Coronary artery (tissue), 2 donors: ENCODE measurements at regions not wholly inside any gene's neighbourhood (a gene's known extent, or its start where the extent isn't known, plus 50 kb on each side); places are given as distances from the start of the nearest gene placed in this dataset.

Experiments
- DNase-seq: peaks from one replicate; pipeline ENCODE4 v3.0.0-alpha.2; 2017; ENCODE audit warnings: low spot score
- H3K27ac ChIP-seq, 2 donors: fragments of 200-600 bp; sonication (generic); one replicate each; pipeline ENCODE4 v1.5.1; 2016 to 2019
- H3K4me3 ChIP-seq: fragments of 200-600 bp; sonication (generic); 2 replicates; pipeline ENCODE4 v1.5.1; 2016; ENCODE audit warnings: mild to moderate bottlenecking, moderate library complexity
- CTCF ChIP-seq: fragments of 200-600 bp; sonication (generic); IDR thresholded peaks from one replicate; pipeline ENCODE4 v1.5.1; 2019; ENCODE audit warnings: antibody characterized with exemption

- DNase-seq: no peak
- no peak for TF ChIP-seq CTCF
- H3K4me3 ChIP-seq: no peak overlapping the region
- H3K27ac ChIP-seq: no peak overlapping the region
These were observed 271.4 kb upstream of the C11orf87 start for GRCh38 chr11:109150581-109150980.

DNA sequence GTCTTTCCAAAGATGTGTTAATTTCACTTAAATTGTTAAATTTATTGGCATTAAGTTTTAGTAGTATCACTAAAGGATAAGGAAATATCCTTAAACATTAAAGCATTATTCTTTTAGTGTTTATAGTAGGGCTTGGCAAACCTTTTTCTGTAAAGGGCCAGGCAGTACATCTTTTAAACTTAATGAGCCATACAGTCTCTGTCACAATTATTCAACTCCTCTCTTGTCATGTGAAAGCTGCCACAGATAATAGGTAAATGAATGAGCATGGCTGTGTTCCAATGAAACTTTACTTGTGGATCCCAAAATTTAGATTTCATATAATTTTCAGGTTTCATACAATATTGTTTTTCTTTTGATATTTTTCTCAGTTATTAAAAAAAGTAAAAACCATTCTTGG, 268.2 kb upstream of the C11orf87 start:
- TF ChIP-seq CTCF: no peak

GRCh38 chr11:109155291-109155690, 266.7 kb upstream of the C11orf87 start:
- DNase-seq: no peak
- Histone ChIP-seq H3K4me3 (no peak overlapping the region), H3K27ac (no peak overlapping the region)
- TF ChIP-seq CTCF: no peak

More for the DNA sequence above, 268.2 kb upstream of the C11orf87 start:
- Histone ChIP-seq H3K27ac (no peak overlapping the region), H3K4me3 (no peak overlapping the region)
- no peak for DNase-seq

GRCh38 chr11:109165035-109165434, 257.0 kb upstream of the C11orf87 start:
- Histone ChIP-seq H3K4me3 (no peak overlapping the region), H3K27ac (no peak overlapping the region)
- no peak for TF ChIP-seq CTCF
- no peak for DNase-seq

GRCh38 chr11:109166441-109166840, 255.5 kb upstream of the C11orf87 start:
- H3K27ac ChIP-seq: no peak overlapping the region
- DNase-seq: no peak
- TF ChIP-seq CTCF: no peak
- no peak overlapping the region for H3K4me3 ChIP-seq

DNA sequence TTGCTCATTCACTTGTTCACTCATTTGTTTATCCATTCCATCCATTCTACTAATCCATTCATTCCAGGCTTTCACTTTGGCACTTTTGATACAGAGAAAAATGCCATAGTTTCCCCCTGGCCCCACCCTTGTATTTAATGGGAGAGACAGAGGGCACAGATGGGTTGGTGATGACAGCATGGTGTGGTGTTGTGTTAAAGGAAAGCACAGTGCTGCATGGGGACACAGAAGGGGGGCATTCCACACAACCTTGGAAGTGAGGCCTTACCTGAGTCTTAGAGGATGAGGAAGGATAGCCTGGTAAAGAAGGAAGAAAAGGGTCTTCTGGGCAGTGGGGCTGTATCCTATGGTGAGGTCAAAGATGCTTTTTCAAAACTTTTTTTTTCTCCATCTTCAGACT, 248.5 kb upstream of the C11orf87 start:
- no peak for TF ChIP-seq CTCF
- DNase-seq: no peak
- Histone ChIP-seq H3K27ac (no peak overlapping the region), H3K4me3 (no peak overlapping the region)

DNA sequence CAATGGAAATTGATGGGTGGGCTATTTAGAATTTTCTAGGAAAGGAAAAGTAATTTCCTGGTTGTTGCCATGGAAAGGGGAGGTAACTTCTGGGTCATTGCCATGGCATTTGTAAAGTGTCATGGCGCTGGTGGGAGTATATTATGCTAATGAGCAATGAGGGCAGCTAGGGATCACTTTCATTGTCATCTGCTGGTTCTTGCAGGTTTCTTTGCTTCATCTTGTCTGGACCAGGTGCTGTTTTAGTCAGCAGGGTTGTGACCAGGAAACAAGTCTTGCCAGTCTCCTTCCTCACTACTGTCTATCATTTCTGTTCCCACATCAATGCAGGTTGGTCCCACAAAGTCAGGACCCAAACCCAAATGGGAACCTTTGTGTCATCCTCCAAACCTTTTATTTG, 237.6 kb upstream of the C11orf87 start:
- DNase-seq: no peak
- Histone ChIP-seq H3K4me3 (no peak overlapping the region), H3K27ac (no peak overlapping the region)

More for the DNA sequence above, 237.6 kb upstream of the C11orf87 start:
- no peak for TF ChIP-seq CTCF
